Keratinocyte (primary cell): ENCODE measurements at regions not wholly inside any gene's neighbourhood (a gene's known extent, or its start where the extent isn't known, plus 50 kb on each side); places are given as distances from the start of the nearest gene placed in this dataset.

Source experiments
- DNase-seq: peaks from one replicate; pipeline ENCODE4 v3.0.0-alpha.2; 2011; ENCODE audit warnings: low read depth, missing footprints, low spot score
- FAIRE-seq: peaks from 2 replicates; lab custom pipeline; 2011; peaks lifted over from hg19 to GRCh38; lab: Jason Lieb, UNC
- H2AFZ ChIP-seq: 2 replicates; pipeline ENCODE4 v1.6.0; 2012; ENCODE audit warnings: low read length, control low read depth, inconsistent platforms; ENCODE audit not compliant: control insufficient read depth
- H3K27ac ChIP-seq: 2 replicates; pipeline ENCODE4 v1.5.1; 2011; ENCODE audit warnings: low read length; ENCODE audit not compliant: control insufficient read depth, insufficient read depth
- H3K27me3 ChIP-seq: 3 replicates; pipeline ENCODE4 v1.6.0; 2011; ENCODE audit warnings: low read length; ENCODE audit not compliant: control insufficient read depth, insufficient read depth; ENCODE audit errors: extremely low read depth
- H3K36me3 ChIP-seq, 2 experiments: 2 replicates in 1 of 2; 3 replicates in 1 of 2; pipeline ENCODE4 v1.5.1; 2011; ENCODE audit warnings: low read length in 2 of 2, mild to moderate bottlenecking in 1 of 2; ENCODE audit not compliant: control insufficient read depth in 2 of 2, insufficient read depth in 2 of 2; ENCODE audit errors: extremely low read depth in 1 of 2
- H3K4me1 ChIP-seq: 3 replicates; pipeline ENCODE4 v1.5.1; 2011; ENCODE audit warnings: low read length; ENCODE audit not compliant: control insufficient read depth, insufficient read depth; ENCODE audit errors: extremely low read depth
- H3K4me2 ChIP-seq: 3 replicates; pipeline ENCODE4 v1.6.0; 2011; ENCODE audit warnings: low read depth, low read length; ENCODE audit not compliant: control insufficient read depth, insufficient read depth; ENCODE audit errors: extremely low read depth
- H3K4me3 ChIP-seq, 3 experiments: fragments of 200-600 bp in 1 of 3; sonication (generic) in 1 of 3; 2 replicates in 2 of 3; 3 replicates in 1 of 3; pipeline ENCODE4 v1.5.1; 2011 to 2016; ENCODE audit warnings: low read length in 3 of 3, mild to moderate bottlenecking in 3 of 3, control low read depth in 2 of 3, inconsistent platforms in 1 of 3, low read depth in 1 of 3, mixed read lengths in 1 of 3, mixed run types in 1 of 3, moderate library complexity in 1 of 3; ENCODE audit not compliant: control insufficient read depth in 2 of 3, insufficient read depth in 2 of 3; ENCODE audit errors: extremely low read depth in 1 of 3
- H3K79me2 ChIP-seq: 2 replicates; pipeline ENCODE4 v1.6.0; 2012; ENCODE audit warnings: low read length; ENCODE audit not compliant: control insufficient read depth, insufficient read depth
- H3K9ac ChIP-seq: 3 replicates; pipeline ENCODE4 v1.6.0; 2011; ENCODE audit warnings: low read length; ENCODE audit not compliant: control insufficient read depth, insufficient read depth; ENCODE audit errors: extremely low read depth
- H3K9me1 ChIP-seq: 3 replicates; pipeline ENCODE4 v1.6.0; 2011; ENCODE audit warnings: low read length; ENCODE audit not compliant: control insufficient read depth, insufficient read depth; ENCODE audit errors: extremely low read depth
- H3K9me3 ChIP-seq: 2 replicates; pipeline ENCODE4 v1.5.1; 2012; ENCODE audit warnings: low read depth, low read length; ENCODE audit not compliant: control insufficient read depth
- H4K20me1 ChIP-seq: 3 replicates; pipeline ENCODE4 v1.6.0; 2011; ENCODE audit warnings: low read length; ENCODE audit not compliant: control insufficient read depth, insufficient read depth; ENCODE audit errors: extremely low read depth
- CTCF ChIP-seq, 3 experiments: IDR thresholded peaks in 1 of 3; conservative IDR thresholded peaks in 1 of 3; optimal IDR thresholded peaks in 1 of 3; 2 replicates in 2 of 3; 3 replicates in 1 of 3; pipeline versions ENCODE3 to v1.5.1; 2011; ENCODE audit warnings: low read length in 3 of 3, mild to moderate bottlenecking in 3 of 3, moderate library complexity in 2 of 3, control low read depth in 1 of 3, inconsistent platforms in 1 of 3; ENCODE audit not compliant: insufficient read depth in 2 of 3; ENCODE audit errors: extremely low read depth in 1 of 3
- EZH2 ChIP-seq: IDR thresholded peaks from one replicate; pipeline ENCODE4 v1.6.1; 2012; ENCODE audit warnings: inconsistent platforms, mild to moderate bottlenecking, low read length, moderate library complexity
- dilution Hi-C: fragments of 300-500 bp; cut with MboI; formaldehyde crosslinking; loops from one replicate; pipeline ENCODE4 v1.7.0; 2020; ENCODE audit warnings: low sequenced_read_pairs; ENCODE audit not compliant: extremely low pct_ligation_motif_present

DNA sequence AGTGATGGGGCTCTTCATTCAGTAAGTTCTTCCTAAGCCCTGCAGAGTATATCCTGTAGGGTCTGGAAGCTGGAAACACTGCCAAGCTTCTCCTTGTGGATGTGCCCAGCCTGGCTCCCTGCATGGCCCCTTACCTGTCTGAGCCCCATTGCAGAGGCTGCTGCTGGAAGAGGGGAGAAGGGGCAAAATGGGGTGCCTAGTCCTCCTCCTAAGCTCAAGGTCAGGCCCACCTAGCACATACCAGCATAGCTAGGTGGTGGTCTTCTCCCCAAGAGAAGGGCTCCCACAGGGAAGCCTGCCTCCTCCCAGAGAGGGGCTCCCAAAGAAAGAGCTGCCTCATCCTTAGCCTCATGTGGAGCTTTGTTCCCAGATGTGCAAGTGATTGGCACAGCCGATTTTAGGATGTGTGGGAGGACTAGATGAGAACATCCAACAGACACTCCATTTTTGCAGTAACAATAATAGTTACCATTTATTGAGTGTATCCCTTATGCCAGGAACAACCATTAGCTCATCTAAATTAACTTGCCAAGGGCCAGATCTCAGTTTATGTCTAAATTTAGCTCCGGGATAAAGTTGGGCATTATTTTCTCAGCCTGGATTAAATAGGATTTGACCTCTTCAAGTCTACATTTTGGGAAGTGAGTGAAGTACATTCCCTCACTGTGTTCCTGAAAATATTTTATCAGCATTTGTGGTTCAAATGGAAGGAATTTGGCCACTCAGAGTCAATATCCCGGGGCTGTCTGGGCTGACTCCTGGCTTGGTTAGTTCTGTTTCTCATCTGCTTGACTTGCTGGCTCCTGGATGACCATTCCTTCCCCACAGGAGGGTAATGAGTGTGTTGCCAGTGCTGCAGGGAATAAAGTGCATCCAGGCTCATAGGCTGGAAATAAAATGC is 291.1 kb upstream of the ROPN1 start:
- no peaks in the 10 kb centered on the region for H3K4me1 ChIP-seq
- peaks cover 3% of the 10 kb centered on the region for H3K27me3 ChIP-seq
- no peak overlapping the region for H3K27ac ChIP-seq
- no peak for TF ChIP-seq CTCF (optimal IDR thresholded peaks at IDR 0.05 in 1 of 3, IDR thresholded peaks at IDR 0.05 in 1 of 3, conservative IDR thresholded peaks at IDR 0.05 in 1 of 3; ENCODE audit: extremely low read depth in 1 of 3, insufficient read depth in 2 of 3, low read length in 3 of 3)
- no peaks in the 10 kb centered on the region for H3K36me3 ChIP-seq
- H3K9me1 ChIP-seq, result no peaks in the 10 kb centered on the region
- H3K9me3 ChIP-seq, result no peaks in the 10 kb centered on the region
- no peak for FAIRE-seq
- DNase-seq, result no peak
- H2AFZ ChIP-seq, result no peak overlapping the region
- dilution Hi-C loops, result no loop called here
- no peaks in the 10 kb centered on the region for H4K20me1 ChIP-seq
- no peak overlapping the region for H3K9ac ChIP-seq
- H3K4me2 ChIP-seq, result no peak overlapping the region
- H3K79me2 ChIP-seq, result no peaks in the 10 kb centered on the region
- no peak overlapping the region for H3K4me3 ChIP-seq

GRCh38 chr3:124283652-124284023 is 291.7 kb upstream of the ROPN1 start:
- no peak overlapping the region for H3K4me3 ChIP-seq
- FAIRE-seq, result no peak
- no peak for DNase-seq
- H3K36me3 ChIP-seq, result no peaks in the 10 kb centered on the region
- dilution Hi-C loops, result no loop called here
- no peak overlapping the region for H3K9ac ChIP-seq
- no peaks in the 10 kb centered on the region for H3K79me2 ChIP-seq
- H4K20me1 ChIP-seq, result no peaks in the 10 kb centered on the region
- H2AFZ ChIP-seq, result no peak overlapping the region
- H3K27me3 ChIP-seq, result peaks cover 3% of the 10 kb centered on the region
- H3K27ac ChIP-seq, result no peak overlapping the region
- no peaks in the 10 kb centered on the region for H3K9me3 ChIP-seq
- H3K4me2 ChIP-seq, result no peak overlapping the region
- H3K9me1 ChIP-seq, result no peaks in the 10 kb centered on the region
- H3K4me1 ChIP-seq, result no peaks in the 10 kb centered on the region
- TF ChIP-seq EZH2, result no peak
- TF ChIP-seq CTCF (optimal IDR thresholded peaks at IDR 0.05 in 1 of 3, IDR thresholded peaks at IDR 0.05 in 1 of 3, conservative IDR thresholded peaks at IDR 0.05 in 1 of 3; ENCODE audit: extremely low read depth in 1 of 3, insufficient read depth in 2 of 3, low read length in 3 of 3), result no peak
